Chondrocyte (in vitro differentiated cells): ENCODE measurements at regions not wholly inside any gene's neighbourhood (a gene's known extent, or its start where the extent isn't known, plus 50 kb on each side); places are given as distances from the start of the nearest gene placed in this dataset.

ENCODE experiments used
- DNase-seq: peaks from one replicate; pipeline ENCODE4 v3.0.0; 2021; ENCODE audit warnings: mixed read lengths, low spot score
- H3K27ac Mint-ChIP-seq: one replicate; pipeline ENCODE4 v1.8.0; 2021; ENCODE audit warnings: mild to moderate bottlenecking, moderate library complexity, mixed read lengths; ENCODE audit not compliant: unreplicated experiment
- H3K27me3 Mint-ChIP-seq: 2 replicates; pipeline ENCODE4 v1.8.0; 2021; ENCODE audit warnings: low read depth, mixed read lengths
- H3K36me3 Mint-ChIP-seq: 2 replicates; pipeline ENCODE4 v1.8.0; 2021; ENCODE audit warnings: low read depth, mixed read lengths
- H3K4me1 Mint-ChIP-seq: 2 replicates; pipeline ENCODE4 v1.8.0; 2021; ENCODE audit warnings: low read depth, mild to moderate bottlenecking, mixed read lengths
- H3K4me3 Mint-ChIP-seq: one replicate; pipeline ENCODE4 v1.8.0; 2021; ENCODE audit warnings: mild to moderate bottlenecking, moderate library complexity, mixed read lengths; ENCODE audit not compliant: unreplicated experiment
- H3K9me3 Mint-ChIP-seq: 2 replicates; pipeline ENCODE4 v1.8.0; 2021; ENCODE audit warnings: low read depth, mixed read lengths
- CTCF ChIP-seq: fragments of 200-600 bp; sonication (generic); IDR thresholded peaks from 2 replicates; pipeline ENCODE4 v1.5.0; 2021; ENCODE audit warnings: antibody characterized with exemption, mild to moderate bottlenecking, moderate library complexity

DNA sequence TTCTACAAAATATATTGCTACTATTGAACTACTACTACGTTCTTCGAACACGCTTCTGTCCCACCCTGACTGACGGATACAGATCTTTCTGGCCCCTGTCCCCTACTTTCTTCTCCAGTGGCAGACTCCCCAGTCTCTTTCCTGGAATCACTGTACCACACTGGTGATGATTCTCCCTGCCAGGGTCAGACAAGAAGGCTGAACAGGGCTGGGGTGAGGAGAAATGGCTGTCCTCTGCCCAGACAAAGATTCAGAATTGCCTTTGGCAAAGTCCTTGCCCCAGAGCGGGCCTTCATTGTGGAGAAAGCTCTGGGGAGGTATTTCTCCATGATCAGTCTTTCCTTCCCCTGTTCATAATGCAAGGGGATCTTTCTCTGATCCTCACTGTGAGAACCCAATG, 1417.1 kb downstream of the BRD1 start:
- Mint-ChIP-seq H3K36me3 (no peaks in the 10 kb centered on the region), H3K27me3 (peaks cover 22% of the 10 kb centered on the region), H3K9me3 (peaks cover 7% of the 10 kb centered on the region), H3K27ac (no peak overlapping the region), H3K4me3 (no peak overlapping the region), H3K4me1 (no peaks in the 10 kb centered on the region)
- TF ChIP-seq CTCF, result no peak
- no peak for DNase-seq

DNA sequence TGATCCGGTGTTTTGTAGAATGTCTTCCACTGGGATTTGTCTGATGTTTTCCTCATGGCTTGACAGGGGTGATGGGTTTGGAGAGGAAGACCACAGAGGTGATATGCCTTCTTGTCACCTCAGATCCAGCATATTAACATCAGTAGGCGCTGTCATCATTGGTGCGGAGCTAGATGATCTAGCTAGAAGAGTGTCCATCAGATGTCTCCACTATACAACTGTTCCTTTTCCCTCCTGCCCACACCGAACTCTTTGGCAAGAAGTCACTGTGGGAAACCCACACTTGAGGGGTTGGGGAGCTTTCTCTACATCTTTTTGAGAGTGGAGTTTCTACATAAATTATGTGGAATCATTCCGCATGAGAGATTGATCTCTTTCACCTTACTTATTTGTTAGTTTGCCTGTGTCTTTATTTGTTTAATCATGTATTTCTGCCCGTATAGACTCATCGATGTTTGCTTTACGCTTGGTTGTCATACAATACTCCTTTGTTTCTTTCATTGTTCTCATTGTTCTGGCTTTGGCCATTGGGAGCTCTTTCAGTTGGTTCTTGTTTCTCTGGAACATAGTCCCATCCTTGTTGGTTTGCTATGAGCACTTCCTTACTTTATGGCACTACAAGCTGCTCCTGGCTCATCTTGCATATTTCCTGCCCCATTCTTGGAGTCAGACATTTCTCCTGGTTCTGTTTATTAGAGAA, 1420.3 kb downstream of the BRD1 start:
- Mint-ChIP-seq H3K4me3 (no peak overlapping the region), H3K9me3 (peaks cover 7% of the 10 kb centered on the region), H3K36me3 (no peaks in the 10 kb centered on the region), H3K4me1 (no peaks in the 10 kb centered on the region), H3K27me3 (peaks cover 23% of the 10 kb centered on the region), H3K27ac (no peak overlapping the region)
- TF ChIP-seq CTCF, result no peak
- DNase-seq, result no peak

DNA sequence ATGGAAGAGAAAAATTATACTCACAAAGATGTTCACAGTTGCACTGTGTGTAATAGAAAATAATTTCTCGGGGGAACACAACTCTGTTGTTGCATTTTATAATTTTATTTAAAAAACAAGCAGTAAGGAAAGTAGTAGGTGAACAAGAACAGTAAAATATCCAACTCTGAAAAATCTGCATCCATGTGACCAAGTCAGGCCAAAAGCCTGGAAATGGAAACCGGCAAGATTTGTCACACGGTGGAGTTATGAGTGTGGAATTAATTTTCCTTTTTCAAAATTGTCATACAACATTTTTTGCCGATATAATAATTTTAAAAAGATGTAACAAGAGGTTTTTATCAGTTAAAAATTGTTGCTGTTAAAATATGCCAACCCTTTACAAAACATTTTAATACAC, 1421.5 kb downstream of the BRD1 start:
- H3K4me3 Mint-ChIP-seq, result no peak overlapping the region
- no peak overlapping the region for H3K27ac Mint-ChIP-seq
- no peak for DNase-seq
- H3K9me3 Mint-ChIP-seq, result peaks cover 7% of the 10 kb centered on the region
- no peak for TF ChIP-seq CTCF
- no peaks in the 10 kb centered on the region for H3K4me1 Mint-ChIP-seq
- peaks cover 18% of the 10 kb centered on the region for H3K27me3 Mint-ChIP-seq
- no peaks in the 10 kb centered on the region for H3K36me3 Mint-ChIP-seq

DNA sequence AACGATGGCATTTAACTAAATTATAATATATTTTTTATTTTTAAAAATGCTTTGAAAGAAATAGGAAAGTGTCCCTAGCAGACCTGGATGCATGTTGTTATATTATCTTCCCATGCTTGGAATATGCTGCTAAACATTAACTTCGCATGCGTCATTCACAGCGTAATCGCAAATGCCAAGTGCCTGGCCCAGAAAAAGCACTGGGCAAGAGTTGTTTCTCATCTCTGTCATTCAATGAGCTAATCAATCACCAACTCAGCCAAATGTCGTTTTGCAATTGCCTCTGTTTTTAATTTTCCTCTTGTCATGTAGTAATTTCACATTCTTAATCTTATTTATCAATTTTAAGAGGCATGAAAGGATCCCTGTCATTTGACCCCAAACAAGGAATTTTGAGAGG, 1421.9 kb downstream of the BRD1 start:
- Mint-ChIP-seq H3K4me1 (no peaks in the 10 kb centered on the region), H3K36me3 (no peaks in the 10 kb centered on the region), H3K27me3 (peaks cover 16% of the 10 kb centered on the region), H3K27ac (no peak overlapping the region), H3K9me3 (peaks cover 7% of the 10 kb centered on the region), H3K4me3 (no peak overlapping the region)
- TF ChIP-seq CTCF, result no peak
- DNase-seq, result no peak

GRCh38 chr22:48404801-48405447, 1422.7 kb downstream of the BRD1 start:
- H3K27me3 Mint-ChIP-seq, result peaks cover 12% of the 10 kb centered on the region
- H3K9me3 Mint-ChIP-seq, result peaks cover 7% of the 10 kb centered on the region

More at GRCh38 chr22:48404801-48405447, 1422.7 kb downstream of the BRD1 start:
- DNase-seq, result no peak
- no peak for TF ChIP-seq CTCF
- H3K4me1 Mint-ChIP-seq, result no peaks in the 10 kb centered on the region
- H3K27ac Mint-ChIP-seq, result no peak overlapping the region
- no peaks in the 10 kb centered on the region for H3K36me3 Mint-ChIP-seq
- H3K4me3 Mint-ChIP-seq, result no peak overlapping the region
